ENCODE measurements at regions not wholly inside any gene's neighbourhood (a gene's known extent, or its start where the extent isn't known, plus 50 kb on each side); places are given as distances from the start of the nearest gene placed in this dataset.

DNA sequence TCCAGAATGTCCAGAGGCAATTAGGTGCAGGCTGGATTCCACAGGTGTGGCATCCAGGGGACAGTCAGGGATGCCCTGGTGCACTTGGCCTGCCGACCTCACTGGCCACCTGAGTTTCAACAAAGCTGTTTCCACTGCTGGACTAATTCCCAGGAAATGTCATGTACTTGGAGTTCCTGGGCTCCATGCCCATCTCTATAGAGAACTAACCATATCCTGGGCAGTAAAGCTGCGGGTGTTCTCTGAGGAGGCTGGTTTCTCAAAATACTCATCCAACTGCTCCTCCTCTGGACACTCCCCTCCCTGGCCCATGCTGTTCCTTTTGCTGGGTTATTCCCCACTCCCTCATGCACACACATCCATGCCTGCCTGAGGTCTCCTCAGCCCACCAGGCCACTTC lies 161.9 kb upstream of the SKOR2 start:
- H3K4me3 ChIP-seq = no peak overlapping the region
- no peak for ATAC-seq
- no peaks in the 10 kb centered on the region for H3K9me3 ChIP-seq
- intact Hi-C loops (cut with DNase I; ENCODE audit: low total_unique reads) (no loop called here), in situ Hi-C loops (cut with MboI; ENCODE audit: low sequenced_read_pairs in 4 of 4) (no loop called here)
- TF ChIP-seq CTCF (IDR thresholded peaks at IDR 0.05 in 4 of 5, conservative IDR thresholded peaks at IDR 0.05 in 1 of 5) (no peak), POLR2A (IDR thresholded peaks at IDR 0.05) (no peak)
- no peak for DNase-seq
- H3K27me3 ChIP-seq = peaks cover 0 to 6% (median 3%) of the 10 kb centered on the region in 3 donors
- H3K36me3 ChIP-seq = no peaks in the 10 kb centered on the region
- H3K4me1 ChIP-seq = no peaks in the 10 kb centered on the region
- H3K27ac ChIP-seq = no peak overlapping the region

DNA sequence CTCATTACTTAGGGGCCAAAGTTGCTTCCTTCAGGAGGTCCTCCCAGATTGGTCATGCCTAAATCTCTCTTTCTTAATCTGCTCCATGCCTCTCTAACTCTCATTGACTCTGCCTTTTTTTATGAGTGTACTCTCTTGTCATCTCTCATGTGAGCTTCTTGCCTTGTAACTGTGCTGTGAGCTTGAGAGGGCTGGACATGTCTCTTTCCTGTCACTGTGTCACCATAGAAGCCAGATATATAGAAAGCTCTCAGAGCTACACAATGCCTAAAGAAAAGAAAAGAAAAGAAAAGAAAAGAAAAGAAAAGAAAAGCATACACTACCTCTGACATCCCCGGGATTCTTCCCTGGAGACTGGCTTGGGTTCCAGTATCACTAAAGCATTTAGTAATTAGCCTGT lies 161.5 kb upstream of the SKOR2 start:
- no peak for ATAC-seq
- in situ Hi-C loops (cut with MboI; ENCODE audit: low sequenced_read_pairs in 4 of 4) (no loop called here), intact Hi-C loops (cut with DNase I; ENCODE audit: low total_unique reads) (no loop called here)
- Histone ChIP-seq H3K4me3 (no peak overlapping the region), H3K4me1 (no peaks in the 10 kb centered on the region), H3K9me3 (no peaks in the 10 kb centered on the region), H3K36me3 (no peaks in the 10 kb centered on the region), H3K27me3 (peaks cover 0 to 4% (median 0%) of the 10 kb centered on the region in 3 donors), H3K27ac (no peak overlapping the region)
- TF ChIP-seq POLR2A (IDR thresholded peaks at IDR 0.05) (no peak), CTCF (IDR thresholded peaks at IDR 0.05 in 4 of 5, conservative IDR thresholded peaks at IDR 0.05 in 1 of 5) (no peak)
- DNase-seq = no peak

DNA sequence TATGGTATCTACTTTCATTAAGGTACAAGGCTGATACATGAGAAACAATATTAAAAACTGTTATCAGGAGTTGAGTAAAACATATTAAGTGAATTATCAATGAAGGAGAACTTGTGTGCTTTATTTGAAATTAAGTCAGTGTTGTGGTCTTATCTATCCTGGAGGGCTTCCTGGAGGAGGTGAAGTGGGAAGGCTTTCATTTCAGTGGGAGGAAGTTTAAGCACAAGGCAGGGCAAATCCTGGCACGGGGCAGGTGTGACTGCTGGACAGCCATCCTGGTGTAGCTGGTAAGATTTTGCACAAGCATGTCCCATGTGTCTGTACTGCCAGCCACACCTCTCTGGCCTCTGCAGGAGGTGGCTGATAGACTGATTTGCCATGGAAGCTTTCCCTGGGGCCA lies 159.7 kb upstream of the SKOR2 start:
- H3K27me3 ChIP-seq = no peaks in the 10 kb centered on the region
- ATAC-seq (no peak), DNase-seq (no peak)
- H3K9me3 ChIP-seq = no peaks in the 10 kb centered on the region
- in situ Hi-C loops (cut with MboI; ENCODE audit: low sequenced_read_pairs in 4 of 4) = no loop called here
- no peaks in the 10 kb centered on the region for H3K36me3 ChIP-seq
- intact Hi-C loops (cut with DNase I; ENCODE audit: low total_unique reads) = no loop called here
- H3K4me3 ChIP-seq = no peak overlapping the region
- no peaks in the 10 kb centered on the region for H3K4me1 ChIP-seq
- H3K27ac ChIP-seq = no peak overlapping the region
- no peak for TF ChIP-seq POLR2A (IDR thresholded peaks at IDR 0.05)

- ATAC-seq = no peak
- H3K36me3 ChIP-seq = no peaks in the 10 kb centered on the region
- H3K27ac ChIP-seq = no peak overlapping the region
- DNase-seq = no peak
- H3K4me1 ChIP-seq = no peaks in the 10 kb centered on the region
- intact Hi-C loops (cut with DNase I; ENCODE audit: low total_unique reads) = no loop called here
- H3K27me3 ChIP-seq = no peaks in the 10 kb centered on the region
- H3K4me3 ChIP-seq = no peak overlapping the region
- TF ChIP-seq POLR2A (IDR thresholded peaks at IDR 0.05) (no peak), CTCF (IDR thresholded peaks at IDR 0.05 in 4 of 5, conservative IDR thresholded peaks at IDR 0.05 in 1 of 5) (no peak)
- in situ Hi-C loops (cut with MboI; ENCODE audit: low sequenced_read_pairs in 4 of 4) = no loop called here
- no peaks in the 10 kb centered on the region for H3K9me3 ChIP-seq
These were observed 158.7 kb upstream of the SKOR2 start for GRCh38 chr18:47410139-47410538.

- ATAC-seq (no peak), DNase-seq (no peak)
- Histone ChIP-seq H3K9me3 (no peaks in the 10 kb centered on the region), H3K4me3 (no peak overlapping the region), H3K27ac (no peak overlapping the region), H3K36me3 (no peaks in the 10 kb centered on the region), H3K27me3 (no peaks in the 10 kb centered on the region), H3K4me1 (no peaks in the 10 kb centered on the region)
- intact Hi-C loops (cut with DNase I; ENCODE audit: low total_unique reads) = no loop called here
- TF ChIP-seq CTCF (IDR thresholded peaks at IDR 0.05 in 4 of 5, conservative IDR thresholded peaks at IDR 0.05 in 1 of 5) = no peak
- no peak for TF ChIP-seq POLR2A (IDR thresholded peaks at IDR 0.05)
- in situ Hi-C loops (cut with MboI; ENCODE audit: low sequenced_read_pairs in 4 of 4) = no loop called here
These were observed 158.1 kb upstream of the SKOR2 start for GRCh38 chr18:47409519-47409918.

All from gastrocnemius medialis (tissue), 4 donors.